Left ventricle myocardium inferior (tissue), 1 donor: ENCODE measurements at regions not wholly inside any gene's neighbourhood (a gene's known extent, or its start where the extent isn't known, plus 50 kb on each side); places are given as distances from the start of the nearest gene placed in this dataset.

Experiments
- DNase-seq: peaks from one replicate; pipeline ENCODE4 v3.0.0-alpha.2; 2020
- H3K27ac ChIP-seq: fragments of 200-600 bp; replicated peaks from 2 replicates; pipeline ENCODE4 v1.8.0; 2021
- H3K27me3 ChIP-seq: fragments of 200-600 bp; 2 replicates; pipeline ENCODE4 v1.8.0; 2021; ENCODE audit warnings: low read depth
- H3K36me3 ChIP-seq: fragments of 200-600 bp; 2 replicates; pipeline ENCODE4 v1.8.0; 2021
- H3K4me1 ChIP-seq: fragments of 200-600 bp; 2 replicates; pipeline ENCODE4 v1.8.0; 2021
- H3K4me3 ChIP-seq: fragments of 200-600 bp; 2 replicates; pipeline ENCODE4 v1.8.0; 2021; ENCODE audit warnings: mild to moderate bottlenecking, moderate library complexity
- H3K9me3 ChIP-seq: fragments of 200-600 bp; replicated peaks from 2 replicates; pipeline ENCODE4 v1.8.0; 2021
- intact Hi-C: fragments of 100-400 bp; cut with micrococcal nuclease; formaldehyde crosslinking; loops from one replicate; pipeline ENCODE4 v1.11.0; 2022
- TF ChIP-seq, protein P1 (sequence below): fragments of 200-600 bp; IDR thresholded peaks from 2 replicates; pipeline ENCODE4 v1.8.0; 2021; ENCODE audit warnings: antibody characterized with exemption, mild to moderate bottlenecking, borderline replicate concordance
- donor health status: DM: no; HTN: yes; CAD: no; lungs with severe emphysema.

DNA sequence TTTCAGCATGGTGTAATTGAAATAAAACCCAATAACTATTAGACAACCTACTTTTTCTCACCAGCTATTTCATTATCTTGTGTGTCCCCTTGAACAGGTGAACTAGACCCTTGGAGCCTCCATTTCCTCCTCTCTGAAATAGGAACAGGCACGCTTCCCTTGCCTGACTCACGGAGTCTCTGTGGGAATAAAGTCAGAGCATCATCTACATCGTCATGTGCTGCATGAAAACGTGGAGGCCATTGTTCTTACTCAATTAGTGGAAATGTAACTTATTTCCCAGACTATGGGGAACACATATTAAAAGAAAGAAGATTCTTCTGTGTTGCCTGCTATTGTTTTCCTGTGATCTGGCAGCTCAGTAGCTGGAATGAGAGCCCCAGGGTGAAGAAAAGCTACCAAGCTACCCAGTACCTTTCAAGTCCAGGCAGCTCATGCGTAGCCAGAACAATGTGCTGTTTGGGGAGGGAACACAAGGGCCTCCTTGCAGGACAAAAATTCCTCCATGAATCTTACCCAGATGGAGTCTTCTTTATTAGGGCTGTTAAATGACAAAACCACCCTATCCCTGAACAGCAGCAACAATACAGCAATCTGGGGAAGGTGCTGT, 59.8 kb downstream of the SOX11 start:
- Histone ChIP-seq H3K4me3 (no peak overlapping the region), H3K27me3 (peaks cover 4% of the 10 kb centered on the region), H3K36me3 (no peaks in the 10 kb centered on the region), H3K27ac (no peak overlapping the region), H3K9me3 (no peaks in the 10 kb centered on the region), H3K4me1 (peaks cover 5% of the 10 kb centered on the region)
- intact Hi-C loops = no loop called here
- TF ChIP-seq, protein P1, sequence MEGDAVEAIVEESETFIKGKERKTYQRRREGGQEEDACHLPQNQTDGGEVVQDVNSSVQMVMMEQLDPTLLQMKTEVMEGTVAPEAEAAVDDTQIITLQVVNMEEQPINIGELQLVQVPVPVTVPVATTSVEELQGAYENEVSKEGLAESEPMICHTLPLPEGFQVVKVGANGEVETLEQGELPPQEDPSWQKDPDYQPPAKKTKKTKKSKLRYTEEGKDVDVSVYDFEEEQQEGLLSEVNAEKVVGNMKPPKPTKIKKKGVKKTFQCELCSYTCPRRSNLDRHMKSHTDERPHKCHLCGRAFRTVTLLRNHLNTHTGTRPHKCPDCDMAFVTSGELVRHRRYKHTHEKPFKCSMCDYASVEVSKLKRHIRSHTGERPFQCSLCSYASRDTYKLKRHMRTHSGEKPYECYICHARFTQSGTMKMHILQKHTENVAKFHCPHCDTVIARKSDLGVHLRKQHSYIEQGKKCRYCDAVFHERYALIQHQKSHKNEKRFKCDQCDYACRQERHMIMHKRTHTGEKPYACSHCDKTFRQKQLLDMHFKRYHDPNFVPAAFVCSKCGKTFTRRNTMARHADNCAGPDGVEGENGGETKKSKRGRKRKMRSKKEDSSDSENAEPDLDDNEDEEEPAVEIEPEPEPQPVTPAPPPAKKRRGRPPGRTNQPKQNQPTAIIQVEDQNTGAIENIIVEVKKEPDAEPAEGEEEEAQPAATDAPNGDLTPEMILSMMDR = no peak
- no peak for DNase-seq

- no peaks in the 10 kb centered on the region for H3K9me3 ChIP-seq
- DNase-seq = no peak
- intact Hi-C loops = no loop called here
- no peak overlapping the region for H3K4me3 ChIP-seq
- H3K36me3 ChIP-seq = no peaks in the 10 kb centered on the region
- H3K27ac ChIP-seq = no peak overlapping the region
- TF ChIP-seq, protein P1 = no peak
- H3K27me3 ChIP-seq = peaks cover 7% of the 10 kb centered on the region
- H3K4me1 ChIP-seq = no peaks in the 10 kb centered on the region
Observed at GRCh38 chr2:5756272-5756671, 64.1 kb downstream of the SOX11 start.

DNA sequence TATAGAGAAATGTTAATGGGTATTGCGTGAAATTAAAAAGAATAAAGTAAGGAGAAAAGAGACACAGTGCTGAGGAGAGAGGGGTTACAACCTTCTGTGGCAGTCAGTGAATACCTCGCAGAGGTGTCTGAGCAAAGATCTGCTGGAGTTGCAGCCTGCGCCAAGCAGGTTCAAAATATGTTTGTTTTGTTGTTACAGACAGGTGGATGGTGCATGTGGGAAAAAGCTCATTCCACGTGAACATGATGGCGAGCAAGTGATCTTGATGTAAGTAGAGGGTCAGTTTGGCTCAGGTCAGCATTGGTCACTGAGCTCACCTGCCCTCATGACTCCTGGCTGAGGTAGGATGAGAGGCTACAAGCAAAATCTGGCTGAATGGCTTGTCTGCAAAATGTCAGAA, 66.2 kb downstream of the SOX11 start:
- no peak overlapping the region for H3K4me3 ChIP-seq
- H3K36me3 ChIP-seq = no peaks in the 10 kb centered on the region
- TF ChIP-seq, protein P1 = no peak
- H3K27me3 ChIP-seq = peaks cover 7% of the 10 kb centered on the region
- DNase-seq = no peak
- no peak overlapping the region for H3K27ac ChIP-seq
- intact Hi-C loops = no loop called here
- H3K4me1 ChIP-seq = no peaks in the 10 kb centered on the region
- H3K9me3 ChIP-seq = no peaks in the 10 kb centered on the region

GRCh38 chr2:5759949-5760348, 67.8 kb downstream of the SOX11 start:
- no peaks in the 10 kb centered on the region for H3K9me3 ChIP-seq
- TF ChIP-seq, protein P1 = no peak
- intact Hi-C loops = no loop called here
- no peak for DNase-seq
- no peak overlapping the region for H3K4me3 ChIP-seq
- H3K4me1 ChIP-seq = no peaks in the 10 kb centered on the region
- peaks cover 3% of the 10 kb centered on the region for H3K27me3 ChIP-seq
- H3K36me3 ChIP-seq = no peaks in the 10 kb centered on the region
- no peak overlapping the region for H3K27ac ChIP-seq

DNA sequence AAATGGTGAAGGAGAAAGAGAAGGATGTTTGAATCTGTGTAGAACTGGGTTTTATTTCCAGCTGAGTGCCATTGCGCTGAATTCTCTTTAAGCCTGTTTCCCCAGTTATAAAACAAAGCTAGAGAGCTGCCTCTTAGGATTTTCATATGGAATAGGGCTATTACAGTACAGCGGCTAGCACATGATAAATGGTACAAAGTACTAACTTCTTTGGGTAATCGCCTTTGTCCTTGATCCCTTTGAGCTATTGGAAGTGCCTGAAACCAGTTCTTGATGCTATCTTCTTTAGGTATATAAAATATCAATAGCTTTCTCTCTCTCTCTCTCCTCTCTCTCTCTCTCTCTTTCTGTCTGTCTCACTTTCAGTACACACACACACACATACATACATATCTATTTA, 71.3 kb downstream of the SOX11 start:
- TF ChIP-seq, protein P1 = no peak
- intact Hi-C loops = no loop called here
- Histone ChIP-seq H3K4me1 (no peaks in the 10 kb centered on the region), H3K9me3 (no peaks in the 10 kb centered on the region), H3K27ac (no peak overlapping the region), H3K27me3 (peaks cover 9% of the 10 kb centered on the region), H3K36me3 (no peaks in the 10 kb centered on the region), H3K4me3 (no peak overlapping the region)
- DNase-seq = no peak
